Mucosa of descending colon (tissue), 3 donors: ENCODE measurements at regions not wholly inside any gene's neighbourhood (a gene's known extent, or its start where the extent isn't known, plus 50 kb on each side); places are given as distances from the start of the nearest gene placed in this dataset.

Source experiments
- ATAC-seq: fragments of 200-7000 bp; cut with Tn5 transposase; one replicate; pipeline ENCODE4 v1.9.1; 2020; ENCODE audit warnings: mild to moderate bottlenecking, moderate library complexity
- DNase-seq, 3 donors: peaks; one replicate each; pipeline ENCODE4 v3.0.0-alpha.2; 2020
- H3K36me3 ChIP-seq: fragments of 200-600 bp; one replicate; pipeline ENCODE4 v1.8.0; 2021; ENCODE audit warnings: low read depth, mild to moderate bottlenecking
- H3K4me1 ChIP-seq: fragments of 200-600 bp; one replicate; pipeline ENCODE4 v1.8.0; 2021; ENCODE audit warnings: low read depth, mild to moderate bottlenecking
- H3K4me3 ChIP-seq: fragments of 200-600 bp; one replicate; pipeline ENCODE4 v1.8.0; 2021; ENCODE audit warnings: mild to moderate bottlenecking
- H3K9me3 ChIP-seq: fragments of 200-600 bp; one replicate; pipeline ENCODE4 v1.8.0; 2021; ENCODE audit warnings: mild to moderate bottlenecking
- intact Hi-C, 2 donors: fragments of 100-400 bp; cut with DNase I in 1 of 2; cut with micrococcal nuclease in 1 of 2; formaldehyde crosslinking; loops; one replicate each; pipeline versions ENCODE4 v1.11.0 to v1.11.1; 2022; cut with DNase I, micrococcal nuclease
- TF ChIP-seq, protein P1 (sequence below): fragments of 200-600 bp; IDR thresholded peaks from one replicate; pipeline ENCODE4 v1.8.0; 2022; ENCODE audit warnings: antibody characterized with exemption, mild to moderate bottlenecking
- donor health status: DM: no; HTN: no; CAD: no; lungs with moderate emphysema.
- donor health status: DM: no; HTN: no; CAD: no.
- donor health status: DM: no; HTN: yes; CAD: no.

- TF ChIP-seq, protein P1, sequence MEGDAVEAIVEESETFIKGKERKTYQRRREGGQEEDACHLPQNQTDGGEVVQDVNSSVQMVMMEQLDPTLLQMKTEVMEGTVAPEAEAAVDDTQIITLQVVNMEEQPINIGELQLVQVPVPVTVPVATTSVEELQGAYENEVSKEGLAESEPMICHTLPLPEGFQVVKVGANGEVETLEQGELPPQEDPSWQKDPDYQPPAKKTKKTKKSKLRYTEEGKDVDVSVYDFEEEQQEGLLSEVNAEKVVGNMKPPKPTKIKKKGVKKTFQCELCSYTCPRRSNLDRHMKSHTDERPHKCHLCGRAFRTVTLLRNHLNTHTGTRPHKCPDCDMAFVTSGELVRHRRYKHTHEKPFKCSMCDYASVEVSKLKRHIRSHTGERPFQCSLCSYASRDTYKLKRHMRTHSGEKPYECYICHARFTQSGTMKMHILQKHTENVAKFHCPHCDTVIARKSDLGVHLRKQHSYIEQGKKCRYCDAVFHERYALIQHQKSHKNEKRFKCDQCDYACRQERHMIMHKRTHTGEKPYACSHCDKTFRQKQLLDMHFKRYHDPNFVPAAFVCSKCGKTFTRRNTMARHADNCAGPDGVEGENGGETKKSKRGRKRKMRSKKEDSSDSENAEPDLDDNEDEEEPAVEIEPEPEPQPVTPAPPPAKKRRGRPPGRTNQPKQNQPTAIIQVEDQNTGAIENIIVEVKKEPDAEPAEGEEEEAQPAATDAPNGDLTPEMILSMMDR = no peak
- ATAC-seq (no peak), DNase-seq (no peak)
- Histone ChIP-seq H3K4me3 (no peak overlapping the region), H3K9me3 (no peaks in the 10 kb centered on the region), H3K36me3 (no peaks in the 10 kb centered on the region), H3K4me1 (no peaks in the 10 kb centered on the region)
- intact Hi-C loops = loop anchor here (5.0 to 10.0 kb wide), 2 partner anchors 832 to 905 kb away; no protein-coding TSS in a partner anchor
Measured at GRCh38 chr9:87319656-87320055, 178.0 kb upstream of the DAPK1 start.

DNA sequence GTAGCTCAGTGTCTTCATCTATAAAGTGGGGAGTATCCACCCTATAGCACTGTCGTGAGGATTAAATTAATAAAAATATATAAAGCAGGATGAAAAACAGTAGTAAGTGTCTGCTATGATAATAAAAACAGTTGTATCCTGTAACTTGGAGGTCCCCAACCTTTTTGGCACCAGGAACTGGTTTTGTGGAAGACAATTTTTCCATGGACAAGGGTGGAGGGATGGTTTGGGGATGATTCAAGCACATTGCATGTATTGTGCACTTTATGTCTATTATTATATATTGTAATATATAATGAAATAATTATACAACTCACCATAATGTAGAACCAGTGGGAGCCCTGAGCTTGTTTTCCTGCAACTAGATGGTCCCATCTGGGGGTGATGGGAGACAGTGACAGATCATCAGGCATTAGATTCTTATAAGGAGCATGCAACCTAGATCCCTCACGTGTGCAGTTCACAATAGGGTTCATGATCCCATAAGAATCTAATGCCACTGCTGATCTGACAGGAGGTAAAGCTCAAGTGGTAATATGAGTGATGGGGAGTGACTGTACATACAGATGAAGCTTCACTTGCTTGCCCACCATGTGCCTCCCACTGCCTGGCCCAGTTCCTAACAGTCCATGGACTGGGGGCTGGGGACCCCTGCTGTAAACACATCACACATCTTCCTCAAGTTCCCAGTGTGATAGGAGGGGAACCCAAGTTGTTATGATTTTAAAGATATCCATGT lies 177.4 kb upstream of the DAPK1 start:
- Histone ChIP-seq H3K4me1 (no peaks in the 10 kb centered on the region), H3K9me3 (no peaks in the 10 kb centered on the region), H3K36me3 (no peaks in the 10 kb centered on the region), H3K4me3 (no peak overlapping the region)
- ATAC-seq (no peak), DNase-seq (no peak)
- TF ChIP-seq, protein P1 = no peak
- intact Hi-C loops = loop anchor here (5.0 to 10.0 kb wide), 2 partner anchors 833 to 906 kb away; no protein-coding TSS in a partner anchor

DNA sequence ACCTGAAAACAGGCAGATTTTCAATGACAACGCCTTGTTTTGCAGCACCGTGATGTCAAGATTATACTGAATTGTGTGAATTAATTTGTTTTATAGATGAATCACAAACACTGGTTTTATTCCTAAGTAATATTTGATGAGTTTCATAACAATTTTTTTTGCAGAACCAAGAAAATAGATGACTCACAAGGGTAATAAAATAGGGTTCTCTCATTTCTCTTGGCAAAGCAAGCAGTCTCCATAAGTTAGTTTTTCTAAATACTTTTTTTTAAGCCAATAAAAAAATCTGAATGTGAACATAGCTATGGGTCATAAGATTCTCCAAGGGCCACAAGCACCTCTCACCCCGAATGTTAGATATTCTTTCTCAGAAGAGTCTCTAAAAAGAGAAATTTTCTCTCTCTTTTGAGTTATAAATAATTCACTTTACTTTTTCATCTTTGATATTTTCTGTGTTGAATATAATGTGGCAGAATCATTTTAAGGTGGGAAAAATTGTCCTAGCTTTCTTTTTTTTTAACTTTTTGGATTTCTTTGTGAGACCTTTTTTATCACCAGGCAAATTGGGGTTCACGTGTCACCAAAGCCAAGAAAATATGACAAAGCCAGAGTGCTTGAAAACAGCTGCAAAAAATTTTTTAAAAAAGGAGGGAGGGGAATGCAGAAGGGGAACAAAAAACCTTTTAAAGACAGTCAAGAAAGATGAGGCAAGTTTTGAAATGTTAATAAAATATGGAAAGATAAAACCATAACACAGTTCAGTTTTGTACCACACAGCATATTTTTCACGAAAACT lies 174.6 kb upstream of the DAPK1 start:
- no peaks in the 10 kb centered on the region for H3K9me3 ChIP-seq
- intact Hi-C loops = loop anchor here (5.0 to 10.0 kb wide), 2 partner anchors 836 to 908 kb away; no protein-coding TSS in a partner anchor
- no peak for ATAC-seq
- DNase-seq = no peak
- no peaks in the 10 kb centered on the region for H3K36me3 ChIP-seq
- no peaks in the 10 kb centered on the region for H3K4me1 ChIP-seq
- TF ChIP-seq, protein P1 = no peak
- no peak overlapping the region for H3K4me3 ChIP-seq

DNA sequence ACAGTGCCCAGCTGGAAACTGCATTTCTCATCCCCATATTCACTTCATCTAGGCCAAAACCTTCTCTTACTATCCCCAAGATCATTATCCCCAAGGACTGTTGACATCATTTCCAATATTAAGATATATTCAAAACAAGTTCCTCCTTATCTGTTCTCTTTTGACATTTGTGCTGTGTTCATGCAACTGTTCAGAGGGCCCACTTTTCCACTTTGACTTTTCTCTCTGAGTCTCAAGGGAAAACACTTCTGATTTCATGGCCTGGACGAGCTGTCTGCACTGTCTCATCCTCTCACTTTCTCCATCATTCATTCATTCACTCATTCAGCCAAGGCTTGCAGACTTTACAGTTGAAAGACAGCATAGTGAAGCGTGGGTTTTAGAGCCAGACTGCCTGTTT lies 173.7 kb upstream of the DAPK1 start:
- TF ChIP-seq, protein P1 = no peak
- Histone ChIP-seq H3K4me3 (no peak overlapping the region), H3K4me1 (no peaks in the 10 kb centered on the region), H3K36me3 (no peaks in the 10 kb centered on the region), H3K9me3 (no peaks in the 10 kb centered on the region)
- intact Hi-C loops = loop anchor here (5.0 to 10.0 kb wide), 2 partner anchors 837 to 909 kb away; no protein-coding TSS in a partner anchor
- ATAC-seq (no peak), DNase-seq (no peak)

DNA sequence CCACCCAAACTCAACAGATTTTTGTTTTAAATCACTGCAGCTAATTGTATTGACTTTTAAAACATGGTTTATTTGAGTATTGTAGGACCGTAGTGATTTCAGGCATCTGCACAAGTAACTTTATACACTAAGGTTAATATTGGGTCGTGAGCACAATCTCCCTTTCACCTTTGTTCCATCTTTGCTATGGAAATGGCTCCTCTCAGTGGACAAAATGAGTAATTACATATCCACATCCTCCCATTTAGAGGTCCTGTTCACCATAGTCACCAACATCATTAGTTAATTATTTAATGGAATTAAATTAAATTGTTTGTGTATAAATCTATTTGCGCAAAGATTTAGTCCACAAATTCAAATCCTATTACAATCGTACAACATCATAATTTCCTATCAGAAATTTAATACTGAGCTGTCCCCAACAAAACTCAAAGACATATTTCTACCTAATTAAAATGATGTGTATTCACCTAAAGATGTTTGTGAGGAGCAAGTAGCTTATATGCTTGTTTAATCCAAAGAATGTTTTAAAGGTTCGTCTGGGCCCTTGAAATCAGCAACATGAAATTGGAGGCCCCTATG lies 173.0 kb upstream of the DAPK1 start:
- ATAC-seq = no peak
- H3K36me3 ChIP-seq = no peaks in the 10 kb centered on the region

More for the DNA sequence above, 173.0 kb upstream of the DAPK1 start:
- Histone ChIP-seq H3K4me1 (no peaks in the 10 kb centered on the region), H3K4me3 (no peak overlapping the region), H3K9me3 (no peaks in the 10 kb centered on the region)
- intact Hi-C loops = loop anchor here (5.0 to 10.0 kb wide), 2 partner anchors 837 to 910 kb away; no protein-coding TSS in a partner anchor
- TF ChIP-seq, protein P1 = no peak
- no peak for DNase-seq
